ACHN (cell line): ENCODE measurements at regions not wholly inside any gene's neighbourhood (a gene's known extent, or its start where the extent isn't known, plus 50 kb on each side); places are given as distances from the start of the nearest gene placed in this dataset.
"Not testable (repeated sequence)": the region's sequence is repeated elsewhere in the genome, so short reads cannot be mapped to it uniquely, and the experiment has no call there.

Experiments
- DNase-seq: peaks from one replicate; pipeline ENCODE4 v3.0.0-alpha.2; 2015
- in situ Hi-C: cut with HindIII; loops from 2 replicates; pipeline ENCODE4 v1.10.0; 2017; ENCODE audit warnings: low sequenced_read_pairs, low pct_ligation_motif_present, low pct_unique_long_range_greater_than_20kb

DNA sequence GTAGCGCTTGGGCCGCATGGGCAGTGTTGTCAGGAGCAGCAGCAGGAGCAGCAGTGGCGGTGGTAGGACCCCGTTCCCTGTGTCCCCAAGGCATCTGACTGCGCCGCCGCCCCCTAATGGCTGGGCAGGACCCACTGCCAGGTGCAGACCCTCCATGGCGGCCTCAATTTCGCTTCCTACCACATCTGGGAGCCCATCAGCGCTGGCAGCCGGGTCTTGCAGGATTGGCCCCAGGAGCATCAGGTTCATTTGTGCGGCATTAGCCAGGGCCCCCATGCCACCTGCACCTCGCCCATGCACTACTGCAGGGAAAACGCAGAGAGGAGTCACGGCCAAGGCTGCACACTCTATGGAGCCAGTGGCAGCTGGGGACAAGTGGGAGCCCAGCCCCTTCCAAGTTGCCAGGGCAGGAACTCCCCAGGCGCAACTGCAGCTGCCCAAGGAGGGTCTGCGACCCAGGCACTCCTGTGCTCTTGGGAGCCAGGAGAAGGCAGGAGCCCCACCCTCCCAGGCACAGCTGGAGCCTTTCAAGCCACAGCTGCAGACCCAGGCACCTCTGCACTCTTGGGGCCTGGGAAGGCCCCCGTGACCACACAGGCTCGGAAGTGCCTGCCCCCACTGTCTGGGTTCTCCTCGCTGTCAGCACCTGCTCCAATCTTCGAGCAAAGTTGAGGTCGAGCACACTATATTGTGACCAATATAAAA, 594.2 kb downstream of the KCNJ18 start:
- in situ Hi-C loops, result no loop called here
- DNase-seq, result no peak

GRCh38 chr17:22298484-22298951, 606.2 kb downstream of the KCNJ18 start:
- DNase-seq, in situ Hi-C loops: not testable (repeated sequence)

GRCh38 chr17:22300177-22300576, 607.9 kb downstream of the KCNJ18 start:
- in situ Hi-C loops, result no loop called here
- DNase-seq, result no peak

DNA sequence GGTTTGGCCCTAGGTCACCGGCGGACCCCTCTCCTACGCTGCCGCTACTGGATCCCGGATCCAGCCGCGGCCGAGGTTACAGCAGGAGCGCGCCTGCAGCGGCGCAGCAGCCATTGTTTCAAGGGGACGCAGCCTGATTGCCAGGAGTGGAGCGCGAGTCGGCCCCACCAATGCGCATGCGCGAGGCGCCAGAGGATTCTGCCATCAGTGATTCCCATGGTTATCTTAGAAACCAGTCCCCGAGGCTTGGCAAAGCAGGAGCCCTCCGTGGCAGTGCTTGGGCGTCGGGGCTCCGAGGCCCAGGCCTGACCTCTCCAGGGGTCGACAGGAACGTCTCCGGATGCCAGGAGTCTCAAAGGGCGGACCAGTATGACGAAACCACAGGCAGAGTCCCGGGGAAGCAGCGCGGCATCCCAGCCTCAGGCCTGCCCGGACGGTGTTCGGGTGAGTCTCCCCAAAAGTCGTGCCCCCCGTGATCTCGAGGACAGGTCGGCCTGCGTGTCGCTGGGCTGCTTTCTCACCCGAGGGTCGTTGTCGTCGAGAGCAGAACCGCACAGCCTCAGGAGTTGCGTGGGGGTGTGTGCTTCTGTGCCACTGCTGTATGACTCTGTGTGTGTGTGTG, 608.5 kb downstream of the KCNJ18 start:
- in situ Hi-C loops, result no loop called here

DNA sequence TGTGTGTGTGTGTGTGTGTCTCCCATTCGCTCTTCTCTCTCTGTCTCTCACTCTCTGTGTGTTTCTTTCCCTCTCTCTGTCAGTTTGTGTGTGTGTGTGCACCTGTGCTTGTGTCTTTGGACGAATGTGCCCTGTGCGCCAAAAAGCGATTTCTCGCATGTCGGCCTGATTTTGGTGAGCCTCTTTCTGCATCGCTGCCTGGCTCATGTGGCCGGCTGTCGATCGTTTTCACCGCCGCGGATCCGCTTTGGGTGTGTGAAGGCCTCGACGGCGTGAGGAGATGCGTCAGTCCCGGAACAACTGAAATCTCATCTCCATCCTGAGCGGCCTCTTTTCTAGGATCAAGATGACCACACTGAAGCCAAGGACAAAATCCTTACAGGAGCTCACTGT, 609.0 kb downstream of the KCNJ18 start:
- DNase-seq, result no peak
- in situ Hi-C loops, result no loop called here

More for the DNA sequence above, 608.5 kb downstream of the KCNJ18 start:
- DNase-seq, result no peak

GRCh38 chr17:22303096-22303495, 610.8 kb downstream of the KCNJ18 start:
- no peak for DNase-seq
- in situ Hi-C loops, result no loop called here

DNA sequence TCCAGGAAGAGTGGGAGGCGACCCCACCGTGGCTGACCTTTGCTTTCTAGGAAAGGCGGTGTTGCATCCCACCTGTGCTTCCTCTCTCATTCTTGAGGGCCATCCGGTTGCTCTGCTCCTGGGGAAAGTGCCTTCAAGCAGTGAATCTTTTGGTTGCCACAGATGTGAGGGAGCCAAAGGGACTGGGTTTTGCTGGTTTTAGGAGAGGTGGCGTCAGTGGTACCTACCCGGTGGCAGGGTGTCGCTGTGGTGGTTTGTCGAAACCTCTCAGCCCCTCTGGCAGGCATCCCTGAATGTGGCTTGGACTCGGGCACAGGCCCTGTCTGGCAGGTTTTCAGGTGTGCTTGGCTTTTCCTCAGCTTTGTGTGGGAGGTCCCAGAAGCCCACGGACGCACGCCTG, 611.5 kb downstream of the KCNJ18 start:
- DNase-seq, result no peak
- in situ Hi-C loops, result no loop called here

GRCh38 chr17:22304667-22305303, 612.5 kb downstream of the KCNJ18 start:
- in situ Hi-C loops, result no loop called here
- DNase-seq, result no peak

DNA sequence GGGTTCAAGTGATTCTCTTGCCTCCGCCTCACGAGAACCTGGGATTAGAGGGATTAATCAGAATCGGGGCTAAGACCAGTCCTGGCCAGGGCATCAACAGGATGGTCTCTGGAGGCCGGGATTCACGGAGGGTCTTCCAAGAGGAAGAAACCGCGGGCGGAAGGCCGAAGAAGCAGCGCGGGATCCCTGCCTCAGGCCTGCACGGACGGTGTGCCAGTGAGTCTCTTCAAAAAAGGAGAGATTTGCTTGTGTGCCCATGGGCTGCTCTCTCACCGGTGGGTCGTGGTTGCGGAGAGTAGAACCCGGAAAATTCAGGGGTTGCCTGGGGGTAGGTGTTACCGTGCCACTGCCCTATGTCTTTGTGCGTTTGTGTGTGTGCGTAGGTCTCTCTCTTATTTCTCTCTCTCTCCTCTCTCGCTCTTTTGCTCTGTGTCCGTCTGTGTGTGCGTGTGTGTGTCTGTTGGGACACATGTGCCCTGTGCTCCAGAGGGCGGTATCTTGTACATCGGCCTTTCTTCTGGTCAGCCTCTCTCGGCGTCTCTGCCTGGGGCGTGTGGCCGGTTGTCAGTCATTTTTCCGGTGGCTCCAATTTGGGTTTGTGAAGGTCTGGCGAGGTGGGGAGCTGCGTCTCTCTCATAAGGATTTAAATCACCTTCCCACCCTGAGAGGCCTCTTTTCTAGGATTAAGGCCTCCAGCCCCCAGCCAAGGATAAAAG, 613.2 kb downstream of the KCNJ18 start:
- in situ Hi-C loops, result no loop called here
- DNase-seq, result no peak

DNA sequence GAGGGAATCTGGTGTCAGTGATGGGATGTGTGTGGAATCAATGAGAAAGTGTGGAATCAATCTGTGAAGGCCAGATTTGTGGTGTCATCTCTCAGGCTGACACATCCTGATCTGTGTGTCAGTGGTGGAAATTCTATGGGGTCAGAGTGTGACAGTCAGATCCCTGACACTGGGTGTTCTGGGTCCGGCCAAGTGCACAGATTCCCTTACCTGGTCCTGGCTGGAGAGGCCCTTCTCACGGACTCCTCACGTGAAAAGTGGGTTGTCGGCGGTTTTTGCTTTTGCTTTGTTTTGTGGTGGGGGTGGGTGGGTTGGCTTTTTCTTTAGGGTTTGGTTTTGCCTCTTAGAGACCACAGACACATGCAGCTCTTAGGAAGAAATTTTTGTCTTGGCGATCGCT, 618.0 kb downstream of the KCNJ18 start:
- DNase-seq, in situ Hi-C loops: not testable (repeated sequence)

DNA sequence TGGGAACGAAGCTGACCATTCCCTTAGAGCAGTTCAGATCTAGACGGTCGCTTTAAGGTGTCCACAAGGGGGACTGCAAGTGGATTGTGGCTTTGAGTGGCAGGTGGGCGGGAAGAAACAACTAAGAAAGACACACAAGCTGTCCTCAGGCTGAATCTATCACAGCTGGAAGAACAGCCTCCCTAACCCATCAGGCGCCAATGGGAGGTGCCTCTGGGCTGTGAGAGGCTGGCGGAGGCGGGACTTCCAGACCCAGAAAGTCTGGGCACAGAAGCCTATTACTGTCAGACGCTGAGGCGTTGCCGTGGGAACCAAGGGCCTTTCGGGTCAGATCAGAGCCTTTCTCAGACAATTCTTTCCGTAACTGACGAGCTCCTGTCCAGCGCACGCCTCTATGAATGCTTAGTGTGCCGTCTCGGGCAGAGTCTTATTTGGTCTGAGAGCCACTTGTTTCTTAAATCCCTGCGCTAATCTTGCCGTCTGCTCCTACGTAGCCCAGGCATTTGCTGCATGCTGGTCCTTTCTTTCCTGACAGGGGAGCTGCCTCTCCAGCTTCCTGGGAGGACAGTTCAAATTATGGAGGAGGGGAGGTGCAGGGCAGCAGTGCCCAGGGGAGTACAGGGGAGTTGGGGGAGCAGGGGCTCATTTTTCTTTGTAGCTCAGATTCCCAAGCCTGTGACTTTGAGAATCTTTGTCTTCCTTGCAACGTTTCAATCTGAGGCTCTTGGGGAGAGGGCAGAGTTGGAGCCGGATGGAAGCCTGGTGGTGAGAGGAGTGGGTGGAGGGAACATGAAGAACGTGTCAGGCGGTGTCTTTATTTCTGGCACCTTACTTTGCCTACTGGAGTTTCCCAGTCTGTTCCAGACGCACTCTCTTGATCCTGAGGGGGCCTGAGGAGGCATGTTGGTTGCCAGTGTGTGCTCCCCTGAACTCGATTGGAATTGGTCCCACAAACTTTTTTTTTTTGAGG, 618.7 kb downstream of the KCNJ18 start:
- DNase-seq, result no peak
- in situ Hi-C loops, result no loop called here

GRCh38 chr17:22321001-22321400, 628.7 kb downstream of the KCNJ18 start:
- DNase-seq, in situ Hi-C loops: not testable (repeated sequence)

DNA sequence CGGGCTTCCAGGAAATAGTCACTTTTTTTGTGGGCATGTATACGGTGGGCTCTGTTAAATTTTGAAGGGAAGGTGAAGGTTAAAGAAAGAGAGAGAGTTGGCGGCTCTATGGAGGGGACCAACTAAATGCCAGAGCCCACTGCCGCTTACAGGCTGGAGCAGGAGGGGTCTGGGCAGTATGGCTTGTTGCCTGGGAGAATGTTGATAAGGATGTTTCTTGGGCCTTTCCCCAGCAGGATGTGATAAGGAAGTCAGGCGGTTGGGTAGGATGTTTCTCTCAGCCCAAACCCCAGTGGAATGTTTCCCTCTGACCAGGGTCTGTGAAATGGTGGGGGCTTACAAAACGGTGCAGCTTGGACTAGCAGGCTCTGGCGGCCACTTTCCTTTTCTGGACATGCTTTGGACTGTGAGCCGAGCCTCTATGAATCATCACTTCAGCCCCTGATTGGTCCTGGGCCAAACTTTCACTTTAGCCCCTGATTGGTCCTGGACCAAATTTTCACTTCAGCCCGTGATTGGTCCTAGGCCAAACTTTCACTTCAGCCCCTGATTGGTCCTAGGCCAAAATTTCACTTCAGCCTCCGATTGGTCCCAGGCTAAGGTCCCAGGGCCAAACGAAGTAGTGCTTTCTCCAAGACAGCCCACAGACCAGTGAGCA, 630.7 kb downstream of the KCNJ18 start:
- DNase-seq, result peak; percentile 29
- in situ Hi-C loops, result not testable (repeated sequence)

DNA sequence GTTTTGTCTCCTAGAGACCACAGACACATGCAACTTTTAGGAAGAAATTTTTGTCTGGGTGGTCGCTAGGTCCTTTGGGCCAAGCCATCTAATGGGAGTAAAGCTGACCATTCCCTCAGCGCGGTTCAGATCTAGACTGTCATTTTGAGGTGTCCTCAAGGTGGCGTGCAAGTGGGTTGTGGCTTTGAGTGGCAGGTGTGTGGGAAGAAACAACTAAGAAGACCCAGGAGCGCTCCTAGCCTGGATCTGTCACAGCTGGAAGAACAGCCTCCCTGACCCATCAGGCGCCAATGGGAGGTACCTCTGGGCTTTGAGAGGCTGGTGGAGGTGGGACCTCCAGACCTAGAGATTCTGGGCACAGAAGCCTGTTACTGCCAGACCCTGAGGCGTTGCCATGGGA, 645.1 kb downstream of the KCNJ18 start:
- in situ Hi-C loops, result no loop called here
- no peak for DNase-seq

GRCh38 chr17:22356603-22357002, 664.3 kb downstream of the KCNJ18 start:
- DNase-seq, in situ Hi-C loops: not testable (repeated sequence)

- in situ Hi-C loops, DNase-seq: not testable (repeated sequence)
These were observed 678.7 kb downstream of the KCNJ18 start for GRCh38 chr17:22370988-22371387.

DNA sequence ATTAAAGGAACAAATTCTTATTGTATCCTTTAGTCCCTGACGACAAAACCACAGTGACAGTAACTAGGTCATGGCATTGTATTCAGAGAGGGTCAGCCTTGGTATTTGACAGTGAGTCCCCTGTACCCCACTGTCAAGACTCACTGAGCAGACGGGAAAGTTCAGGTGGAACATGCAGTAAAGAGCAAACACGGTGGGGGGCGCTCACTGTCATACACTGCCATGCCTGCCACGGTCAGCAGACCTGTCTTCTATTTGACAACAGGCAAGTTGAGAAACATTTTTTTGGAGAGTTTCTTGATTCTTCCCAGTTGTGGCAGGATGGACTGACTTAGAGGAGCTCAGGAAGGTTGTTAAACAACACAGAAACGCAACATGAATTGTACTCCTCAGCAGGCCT, 681.6 kb downstream of the KCNJ18 start:
- no peak for DNase-seq
- in situ Hi-C loops, result no loop called here

DNA sequence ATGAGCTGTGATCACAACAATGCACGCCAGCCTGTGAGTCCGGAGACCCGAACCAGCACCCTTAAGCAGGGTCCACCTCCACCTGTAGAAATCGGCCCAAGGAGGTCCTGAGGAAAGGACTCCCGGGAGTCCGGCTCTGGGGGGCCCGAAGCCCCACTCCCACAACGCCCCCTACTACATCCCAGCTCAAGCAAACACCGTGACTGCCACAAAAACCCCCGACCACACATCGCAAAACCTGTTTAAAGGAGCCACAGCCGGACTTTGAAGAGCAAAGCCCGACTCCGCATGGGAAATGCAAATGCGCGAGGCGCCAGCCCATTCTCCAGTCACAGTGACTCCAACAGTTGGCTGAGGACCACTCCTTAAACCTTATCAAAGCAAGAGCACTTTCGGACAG, 682.4 kb downstream of the KCNJ18 start:
- in situ Hi-C loops, result no loop called here
- no peak for DNase-seq
